ENCODE measurements at regions not wholly inside any gene's neighbourhood (a gene's known extent, or its start where the extent isn't known, plus 50 kb on each side); places are given as distances from the start of the nearest gene placed in this dataset.

DNA sequence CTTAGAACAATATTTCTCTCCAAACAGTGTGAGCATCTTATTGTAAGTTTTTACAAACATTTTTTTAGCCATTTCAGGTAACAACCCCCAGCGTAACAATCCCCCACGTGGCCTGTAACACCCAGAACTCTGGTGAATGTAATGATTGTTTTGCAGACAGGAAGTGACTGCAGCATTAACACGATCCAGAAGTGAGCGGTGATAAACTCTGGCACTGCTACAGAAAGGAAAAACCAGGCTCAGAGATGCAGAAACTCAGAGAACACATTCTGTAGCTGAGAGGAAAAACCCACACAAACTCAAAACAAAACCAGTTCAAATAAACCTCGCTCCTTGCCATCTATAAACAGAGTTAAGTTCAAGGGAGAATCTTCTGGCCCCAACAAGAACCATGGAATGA, 285.7 kb downstream of the FGFR2 start:
- no CpG with 5 or more reads among the region's 5 CpGs for WGBS (ENCODE audit: insufficient coverage)
- H3K4me3 ChIP-seq (ENCODE audit: low read depth, low read length): no peak overlapping the region
- no peak overlapping the region for H3K27ac ChIP-seq (ENCODE audit: low read depth, low read length)
- H3K36me3 ChIP-seq (ENCODE audit: control insufficient read depth, insufficient read depth, low read length): no peaks in the 10 kb centered on the region
- H3K4me1 ChIP-seq (ENCODE audit: control insufficient read depth, insufficient read depth, low read length): no peaks in the 10 kb centered on the region
- no peaks in the 10 kb centered on the region for H3K9me3 ChIP-seq (ENCODE audit: control insufficient read depth, insufficient read depth, low read length)
- H3K27me3 ChIP-seq (ENCODE audit: control insufficient read depth, insufficient read depth, low read length): no peaks in the 10 kb centered on the region
- DNase-seq (ENCODE audit: low read depth in 4 of 6, low spot score in 6 of 6): no peak

DNA sequence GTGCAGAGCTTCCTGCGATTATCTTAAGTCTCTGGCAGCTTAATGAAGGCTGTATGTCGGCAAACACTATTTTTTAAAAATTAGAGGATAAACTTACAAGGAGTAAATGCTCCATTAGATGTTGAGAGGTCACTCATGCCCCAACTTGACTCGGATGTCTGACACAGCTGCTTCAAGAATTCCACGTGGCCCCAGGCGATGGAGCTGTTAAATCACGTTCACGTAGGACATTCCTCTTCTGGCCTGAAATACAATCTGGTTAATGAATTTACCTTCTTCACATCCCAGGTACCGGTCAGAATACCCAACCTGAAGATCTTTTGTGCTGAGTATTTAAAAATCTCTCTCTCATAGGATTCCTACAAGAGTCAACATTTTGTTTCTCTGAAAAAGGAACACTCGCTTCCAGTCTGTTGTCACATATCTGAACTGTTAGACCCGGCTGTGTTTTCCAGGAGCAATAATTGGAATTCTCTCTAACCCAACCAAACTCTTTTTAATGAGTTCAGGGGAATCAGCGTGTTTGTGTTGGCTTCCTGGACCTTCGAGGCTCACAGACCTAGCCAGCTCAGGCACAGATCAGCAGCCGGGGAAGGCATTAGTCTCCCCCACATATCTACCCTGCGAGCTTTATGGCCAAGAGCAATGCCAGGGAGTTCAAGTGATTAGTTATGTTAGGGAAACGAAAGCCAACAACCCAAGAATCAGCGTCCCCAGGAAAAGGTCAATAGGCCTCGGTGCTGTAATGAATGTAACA, 284.9 kb downstream of the FGFR2 start:
- DNase-seq (ENCODE audit: low read depth in 4 of 6, low spot score in 6 of 6): no peak
- Histone ChIP-seq H3K4me3 (ENCODE audit: low read depth, low read length) (no peak overlapping the region), H3K4me1 (ENCODE audit: control insufficient read depth, insufficient read depth, low read length) (no peaks in the 10 kb centered on the region), H3K27ac (ENCODE audit: low read depth, low read length) (no peak overlapping the region), H3K27me3 (ENCODE audit: control insufficient read depth, insufficient read depth, low read length) (no peaks in the 10 kb centered on the region), H3K9me3 (ENCODE audit: control insufficient read depth, insufficient read depth, low read length) (no peaks in the 10 kb centered on the region), H3K36me3 (ENCODE audit: control insufficient read depth, insufficient read depth, low read length) (no peaks in the 10 kb centered on the region)
- WGBS (ENCODE audit: insufficient coverage): 90% methylated on average over 2 of the region's 17 CpGs

DNA sequence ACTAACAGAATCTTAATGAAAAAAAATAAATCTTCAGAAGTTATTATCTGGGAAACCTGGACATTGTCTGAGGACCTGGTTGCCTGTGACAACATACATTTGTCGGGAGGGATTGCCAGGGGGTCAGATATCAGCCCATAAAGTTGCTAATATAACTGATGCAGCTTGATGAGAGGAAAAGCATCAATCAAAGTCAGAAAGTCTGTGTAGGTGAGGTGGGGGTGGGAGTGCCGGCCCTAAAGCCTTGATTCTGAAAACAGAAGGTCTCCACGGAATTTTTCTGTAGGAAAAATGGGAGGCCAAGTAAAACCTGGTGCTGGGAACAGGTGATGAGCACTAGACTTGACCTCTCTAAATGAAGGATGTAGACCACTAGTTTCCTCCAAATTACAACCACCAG, 281.8 kb downstream of the FGFR2 start:
- 83% methylated on average over 3 of the region's 3 CpGs for WGBS (ENCODE audit: insufficient coverage)
- no peaks in the 10 kb centered on the region for H3K4me1 ChIP-seq (ENCODE audit: control insufficient read depth, insufficient read depth, low read length)
- no peaks in the 10 kb centered on the region for H3K27me3 ChIP-seq (ENCODE audit: control insufficient read depth, insufficient read depth, low read length)

GRCh38 chr10:121317374-121317773, 280.9 kb downstream of the FGFR2 start:
- no CpG with 5 or more reads among the region's 1 CpG for WGBS (ENCODE audit: insufficient coverage)
- H3K4me3 ChIP-seq (ENCODE audit: low read depth, low read length): no peak overlapping the region

More for the DNA sequence above, 281.8 kb downstream of the FGFR2 start:
- Histone ChIP-seq H3K9me3 (ENCODE audit: control insufficient read depth, insufficient read depth, low read length) (no peaks in the 10 kb centered on the region), H3K27ac (ENCODE audit: low read depth, low read length) (no peak overlapping the region), H3K4me3 (ENCODE audit: low read depth, low read length) (no peak overlapping the region), H3K36me3 (ENCODE audit: control insufficient read depth, insufficient read depth, low read length) (no peaks in the 10 kb centered on the region)
- no peak for DNase-seq (ENCODE audit: low read depth in 4 of 6, low spot score in 6 of 6)

GRCh38 chr10:121322046-121322445, 276.2 kb downstream of the FGFR2 start:
- no peak for DNase-seq (ENCODE audit: low read depth in 4 of 6, low spot score in 6 of 6)
- Histone ChIP-seq H3K27me3 (ENCODE audit: control insufficient read depth, insufficient read depth, low read length) (no peaks in the 10 kb centered on the region), H3K4me1 (ENCODE audit: control insufficient read depth, insufficient read depth, low read length) (no peaks in the 10 kb centered on the region), H3K9me3 (ENCODE audit: control insufficient read depth, insufficient read depth, low read length) (no peaks in the 10 kb centered on the region), H3K4me3 (ENCODE audit: low read depth, low read length) (no peak overlapping the region), H3K27ac (ENCODE audit: low read depth, low read length) (no peak overlapping the region), H3K36me3 (ENCODE audit: control insufficient read depth, insufficient read depth, low read length) (no peaks in the 10 kb centered on the region)
- no CpG with 5 or more reads among the region's 1 CpG for WGBS (ENCODE audit: insufficient coverage)

More at GRCh38 chr10:121317374-121317773, 280.9 kb downstream of the FGFR2 start:
- H3K27ac ChIP-seq (ENCODE audit: low read depth, low read length): no peak overlapping the region
- no peaks in the 10 kb centered on the region for H3K9me3 ChIP-seq (ENCODE audit: control insufficient read depth, insufficient read depth, low read length)
- no peaks in the 10 kb centered on the region for H3K4me1 ChIP-seq (ENCODE audit: control insufficient read depth, insufficient read depth, low read length)
- no peaks in the 10 kb centered on the region for H3K36me3 ChIP-seq (ENCODE audit: control insufficient read depth, insufficient read depth, low read length)
- no peak for DNase-seq (ENCODE audit: low read depth in 4 of 6, low spot score in 6 of 6)
- no peaks in the 10 kb centered on the region for H3K27me3 ChIP-seq (ENCODE audit: control insufficient read depth, insufficient read depth, low read length)

DNA sequence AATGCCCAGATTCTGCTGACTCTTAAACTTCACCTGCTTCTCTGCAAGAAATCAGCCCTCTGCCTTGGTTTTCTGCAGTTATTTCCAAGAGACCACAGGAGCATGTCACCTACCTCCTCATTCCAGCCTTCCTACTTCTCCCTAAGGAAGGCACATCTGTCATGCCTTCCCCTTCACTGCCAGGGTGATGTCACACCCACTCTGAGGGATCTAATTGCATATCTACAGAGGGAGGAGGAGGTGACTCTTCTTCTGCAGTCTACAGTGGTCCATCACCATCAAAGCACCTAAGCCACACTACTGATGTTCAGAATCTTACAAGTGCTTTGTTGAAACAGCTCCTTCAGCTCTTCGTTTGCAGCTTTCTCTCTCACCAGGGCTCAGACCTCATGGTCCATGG, 275.5 kb downstream of the FGFR2 start:
- no peak overlapping the region for H3K4me3 ChIP-seq (ENCODE audit: low read depth, low read length)
- H3K27me3 ChIP-seq (ENCODE audit: control insufficient read depth, insufficient read depth, low read length): no peaks in the 10 kb centered on the region
- H3K36me3 ChIP-seq (ENCODE audit: control insufficient read depth, insufficient read depth, low read length): no peaks in the 10 kb centered on the region
- no peaks in the 10 kb centered on the region for H3K4me1 ChIP-seq (ENCODE audit: control insufficient read depth, insufficient read depth, low read length)
- H3K27ac ChIP-seq (ENCODE audit: low read depth, low read length): no peak overlapping the region
- no peak for DNase-seq (ENCODE audit: low read depth in 4 of 6, low spot score in 6 of 6)
- H3K9me3 ChIP-seq (ENCODE audit: control insufficient read depth, insufficient read depth, low read length): no peaks in the 10 kb centered on the region
- WGBS (ENCODE audit: insufficient coverage): no CpG with 5 or more reads among the region's 1 CpG

- no peaks in the 10 kb centered on the region for H3K36me3 ChIP-seq (ENCODE audit: control insufficient read depth, insufficient read depth, low read length)
Observed at GRCh38 chr10:121323443-121323842, 274.8 kb downstream of the FGFR2 start.

GRCh38 chr10:121324678-121325213, 273.5 kb downstream of the FGFR2 start:
- no peaks in the 10 kb centered on the region for H3K36me3 ChIP-seq (ENCODE audit: control insufficient read depth, insufficient read depth, low read length)
- no peaks in the 10 kb centered on the region for H3K9me3 ChIP-seq (ENCODE audit: control insufficient read depth, insufficient read depth, low read length)
- H3K27ac ChIP-seq (ENCODE audit: low read depth, low read length): no peak overlapping the region
- H3K27me3 ChIP-seq (ENCODE audit: control insufficient read depth, insufficient read depth, low read length): no peaks in the 10 kb centered on the region
- no peaks in the 10 kb centered on the region for H3K4me1 ChIP-seq (ENCODE audit: control insufficient read depth, insufficient read depth, low read length)
- no peak for DNase-seq (ENCODE audit: low read depth in 4 of 6, low spot score in 6 of 6)
- 95% methylated on average over 4 of the region's 7 CpGs for WGBS (ENCODE audit: insufficient coverage)
- no peak overlapping the region for H3K4me3 ChIP-seq (ENCODE audit: low read depth, low read length)

More at GRCh38 chr10:121323443-121323842, 274.8 kb downstream of the FGFR2 start:
- Histone ChIP-seq H3K9me3 (ENCODE audit: control insufficient read depth, insufficient read depth, low read length) (no peaks in the 10 kb centered on the region), H3K4me3 (ENCODE audit: low read depth, low read length) (no peak overlapping the region), H3K27ac (ENCODE audit: low read depth, low read length) (no peak overlapping the region), H3K27me3 (ENCODE audit: control insufficient read depth, insufficient read depth, low read length) (no peaks in the 10 kb centered on the region), H3K4me1 (ENCODE audit: control insufficient read depth, insufficient read depth, low read length) (no peaks in the 10 kb centered on the region)
- WGBS (ENCODE audit: insufficient coverage): no CpG with 5 or more reads among the region's 1 CpG
- no peak for DNase-seq (ENCODE audit: low read depth in 4 of 6, low spot score in 6 of 6)

DNA sequence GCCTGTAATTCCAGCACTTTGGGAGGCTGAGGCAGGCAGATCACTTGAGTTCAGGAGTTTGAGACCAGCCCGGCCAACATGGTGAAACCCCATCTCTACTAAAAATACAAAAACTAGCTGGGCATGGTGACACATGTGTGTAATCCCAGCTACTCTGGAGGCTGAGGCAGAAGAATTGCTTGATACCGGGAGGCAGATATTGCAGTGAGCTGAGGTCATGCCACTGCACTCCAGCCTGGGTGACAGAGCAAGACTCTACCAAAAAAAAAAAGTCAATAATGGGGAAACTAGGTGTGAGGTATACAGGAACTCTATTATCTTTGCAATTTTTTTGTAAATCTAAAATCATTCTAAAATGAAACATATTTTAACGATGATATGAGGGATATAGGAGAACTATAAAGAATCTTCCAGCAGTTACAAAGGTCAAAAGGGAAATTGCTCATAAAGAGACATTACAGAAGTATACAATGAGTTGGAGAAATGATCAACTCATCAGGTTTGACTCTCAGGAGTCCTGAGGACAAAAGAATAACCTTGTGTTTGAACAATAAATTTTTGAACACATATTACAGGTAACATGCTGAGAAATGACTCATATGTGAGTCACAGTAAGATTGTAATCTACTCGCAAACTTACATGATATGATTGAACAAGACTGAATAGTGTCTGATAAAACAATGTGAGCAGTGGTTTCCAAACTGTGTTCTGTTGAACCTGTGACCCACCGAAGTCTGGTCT, 272.6 kb downstream of the FGFR2 start:
- Histone ChIP-seq H3K27me3 (ENCODE audit: control insufficient read depth, insufficient read depth, low read length) (no peaks in the 10 kb centered on the region), H3K36me3 (ENCODE audit: control insufficient read depth, insufficient read depth, low read length) (no peaks in the 10 kb centered on the region), H3K4me1 (ENCODE audit: control insufficient read depth, insufficient read depth, low read length) (no peaks in the 10 kb centered on the region), H3K27ac (ENCODE audit: low read depth, low read length) (no peak overlapping the region), H3K9me3 (ENCODE audit: control insufficient read depth, insufficient read depth, low read length) (no peaks in the 10 kb centered on the region), H3K4me3 (ENCODE audit: low read depth, low read length) (no peak overlapping the region)
- 83% methylated on average over 1 of the region's 5 CpGs for WGBS (ENCODE audit: insufficient coverage)
- no peak for DNase-seq (ENCODE audit: low read depth in 4 of 6, low spot score in 6 of 6)
